ENCODE measurements at regions not wholly inside any gene's neighbourhood (a gene's known extent, or its start where the extent isn't known, plus 50 kb on each side); places are given as distances from the start of the nearest gene placed in this dataset.
A peak's percentile ranks its signal among the peaks of the same experiment; 100 is the strongest.

GRCh38 chr10:94223702-94224370 lies 138.9 kb downstream of the NOC3L start:
- peak in 1 of 2 donors; percentile 31 for DNase-seq (ENCODE audit: low read depth in 2 of 2)
- TF ChIP-seq, protein P1, sequence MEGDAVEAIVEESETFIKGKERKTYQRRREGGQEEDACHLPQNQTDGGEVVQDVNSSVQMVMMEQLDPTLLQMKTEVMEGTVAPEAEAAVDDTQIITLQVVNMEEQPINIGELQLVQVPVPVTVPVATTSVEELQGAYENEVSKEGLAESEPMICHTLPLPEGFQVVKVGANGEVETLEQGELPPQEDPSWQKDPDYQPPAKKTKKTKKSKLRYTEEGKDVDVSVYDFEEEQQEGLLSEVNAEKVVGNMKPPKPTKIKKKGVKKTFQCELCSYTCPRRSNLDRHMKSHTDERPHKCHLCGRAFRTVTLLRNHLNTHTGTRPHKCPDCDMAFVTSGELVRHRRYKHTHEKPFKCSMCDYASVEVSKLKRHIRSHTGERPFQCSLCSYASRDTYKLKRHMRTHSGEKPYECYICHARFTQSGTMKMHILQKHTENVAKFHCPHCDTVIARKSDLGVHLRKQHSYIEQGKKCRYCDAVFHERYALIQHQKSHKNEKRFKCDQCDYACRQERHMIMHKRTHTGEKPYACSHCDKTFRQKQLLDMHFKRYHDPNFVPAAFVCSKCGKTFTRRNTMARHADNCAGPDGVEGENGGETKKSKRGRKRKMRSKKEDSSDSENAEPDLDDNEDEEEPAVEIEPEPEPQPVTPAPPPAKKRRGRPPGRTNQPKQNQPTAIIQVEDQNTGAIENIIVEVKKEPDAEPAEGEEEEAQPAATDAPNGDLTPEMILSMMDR (IDR thresholded peaks at IDR 0.05; ENCODE audit: low read depth, low read length), result no peak
- no peak overlapping the region for H3K4me3 ChIP-seq (replicated peaks in 1 of 2; ENCODE audit: low read depth in 2 of 2, low read length in 2 of 2)

DNA sequence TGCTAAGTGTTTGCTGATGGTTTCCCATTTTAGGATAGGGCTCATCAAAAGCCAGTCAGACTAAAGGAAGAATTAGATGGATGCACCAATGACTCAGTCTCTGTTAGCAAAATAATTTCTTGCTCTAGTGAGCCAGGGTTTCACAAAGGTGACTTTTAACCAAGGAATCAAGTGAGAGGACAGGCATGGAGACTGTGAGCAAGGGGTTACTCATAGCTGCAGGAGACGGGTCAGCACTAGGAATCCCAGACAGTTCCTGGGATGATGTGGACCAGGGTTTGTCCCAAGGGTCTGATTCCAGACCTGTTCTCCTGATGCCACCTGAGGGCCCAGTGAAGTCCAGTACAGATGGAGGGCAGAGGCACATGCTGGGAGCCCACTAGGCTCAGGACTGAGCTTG lies 138.1 kb downstream of the NOC3L start:
- peak in 1 of 2 donors; percentile 71 for DNase-seq (ENCODE audit: low read depth in 2 of 2)
- TF ChIP-seq, protein P1 (IDR thresholded peaks at IDR 0.05; ENCODE audit: low read depth, low read length), result no peak
- no peak overlapping the region for H3K4me3 ChIP-seq (replicated peaks in 1 of 2; ENCODE audit: low read depth in 2 of 2, low read length in 2 of 2)

- DNase-seq (ENCODE audit: low read depth in 2 of 2), result peak in 1 of 2 donors; percentile 44
- no peak overlapping the region for H3K4me3 ChIP-seq (replicated peaks in 1 of 2; ENCODE audit: low read depth in 2 of 2, low read length in 2 of 2)
- TF ChIP-seq, protein P1 (IDR thresholded peaks at IDR 0.05; ENCODE audit: low read depth, low read length), result peak; percentile 37
These were observed 137.2 kb downstream of the NOC3L start for GRCh38 chr10:94225589-94225988.

GRCh38 chr10:94230134-94230785 lies 132.5 kb downstream of the NOC3L start:
- no peak overlapping the region for H3K4me3 ChIP-seq (replicated peaks in 1 of 2; ENCODE audit: low read depth in 2 of 2, low read length in 2 of 2)
- TF ChIP-seq, protein P1 (IDR thresholded peaks at IDR 0.05; ENCODE audit: low read depth, low read length), result no peak
- no peak for DNase-seq (ENCODE audit: low read depth in 2 of 2)

- no peak overlapping the region for H3K4me3 ChIP-seq (replicated peaks in 1 of 2; ENCODE audit: low read depth in 2 of 2, low read length in 2 of 2)
- TF ChIP-seq, protein P1 (IDR thresholded peaks at IDR 0.05; ENCODE audit: low read depth, low read length), result no peak
- DNase-seq (ENCODE audit: low read depth in 2 of 2), result peak in 1 of 2 donors; percentile 23
These were observed 129.9 kb downstream of the NOC3L start for GRCh38 chr10:94232711-94233383.

DNA sequence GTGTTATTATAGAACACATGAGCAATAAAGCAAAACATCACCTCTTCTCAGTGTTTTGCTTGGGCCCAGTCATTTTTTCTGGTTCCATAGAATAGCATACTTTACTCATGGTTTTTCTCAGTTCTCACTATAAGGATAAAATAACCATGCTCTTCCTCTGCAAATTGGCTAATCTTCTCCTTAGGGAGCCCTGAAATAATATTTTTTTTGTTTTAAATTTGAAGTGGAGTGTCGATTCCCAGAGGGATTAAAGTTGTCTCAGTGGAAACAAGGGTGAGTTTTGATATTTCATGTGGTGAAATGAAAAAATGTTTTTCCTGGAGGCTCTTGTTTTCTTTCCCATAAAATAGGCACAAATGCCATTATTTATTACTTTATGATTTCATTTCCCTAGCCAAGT lies 127.3 kb downstream of the NOC3L start:
- DNase-seq (ENCODE audit: low read depth in 2 of 2), result peak in 1 of 2 donors; percentile 18
- no peak overlapping the region for H3K4me3 ChIP-seq (replicated peaks in 1 of 2; ENCODE audit: low read depth in 2 of 2, low read length in 2 of 2)
- TF ChIP-seq, protein P1 (IDR thresholded peaks at IDR 0.05; ENCODE audit: low read depth, low read length), result no peak
